ENCODE measurements at regions not wholly inside any gene's neighbourhood (a gene's known extent, or its start where the extent isn't known, plus 50 kb on each side); places are given as distances from the start of the nearest gene placed in this dataset.

GRCh38 chr14:97584528-97584927 is 787.3 kb downstream of the VRK1 start:
- no peaks in the 10 kb centered on the region for H4K20me1 ChIP-seq (replicated peaks; ENCODE audit: control insufficient read depth, extremely low read depth, insufficient read depth, low read length)
- no peaks in the 10 kb centered on the region for H3K36me3 ChIP-seq (ENCODE audit: control insufficient read depth in 2 of 2, extremely low read depth in 1 of 2, insufficient read depth in 2 of 2, low read length in 2 of 2)
- no peaks in the 10 kb centered on the region for H3K79me2 ChIP-seq (ENCODE audit: control insufficient read depth, insufficient read depth, low read length)
- DNase-seq (ENCODE audit: low read depth, low spot score) (no peak), FAIRE-seq (no peak)
- TF ChIP-seq POLR2A (IDR thresholded peaks at IDR 0.05; ENCODE audit: low read depth, low read length) (no peak), POLR2AphosphoS5 (IDR thresholded peaks at IDR 0.05; ENCODE audit: insufficient read depth, low read depth, low read length) (no peak), CTCF (IDR thresholded peaks at IDR 0.05; ENCODE audit: extremely low read depth in 1 of 2, insufficient read depth in 1 of 2, low read depth in 1 of 2, low read length in 2 of 2) (no peak), MAX (IDR thresholded peaks at IDR 0.05; ENCODE audit: insufficient read depth, insufficient read length) (no peak), JUN (IDR thresholded peaks at IDR 0.05; ENCODE audit: borderline replicate concordance, insufficient read depth, insufficient read length, low read depth) (no peak)
- intact Hi-C loops (cut with micrococcal nuclease) (no loop called here), dilution Hi-C loops (cut with MboI; ENCODE audit: extremely low pct_ligation_motif_present, low sequenced_read_pairs) (no loop called here)
- no peak overlapping the region for H2AFZ ChIP-seq (ENCODE audit: low read depth, low read length)
- BruUV-seq (replicated peaks) = no TSS peak
- no peaks in the 10 kb centered on the region for H3K4me1 ChIP-seq (ENCODE audit: control insufficient read depth, extremely low read depth, insufficient read depth, low read length)
- ChIA-PET CTCF (no interaction called here), POLR2A (no interaction called here)
- no peaks in the 10 kb centered on the region for H3K27me3 ChIP-seq (ENCODE audit: control insufficient read depth in 2 of 2, insufficient read depth in 2 of 2, low read length in 2 of 2)
- no peak overlapping the region for H3K4me3 ChIP-seq (replicated peaks in 1 of 3; ENCODE audit: insufficient read depth in 1 of 3, low read depth in 1 of 3, low read length in 3 of 3)
- H3K9me1 ChIP-seq (replicated peaks; ENCODE audit: control insufficient read depth, extremely low read depth, insufficient read depth, low read length) = no peaks in the 10 kb centered on the region
- peaks cover 2% of the 10 kb centered on the region for H3K9me3 ChIP-seq (replicated peaks; ENCODE audit: control insufficient read depth, insufficient read depth, low read length)
- no peak overlapping the region for H3K4me2 ChIP-seq (ENCODE audit: insufficient read depth, low read length)
- H3K27ac ChIP-seq (ENCODE audit: insufficient read depth, low read depth, low read length) = no peak overlapping the region
- H3K9ac ChIP-seq (replicated peaks; ENCODE audit: extremely low read depth, insufficient read depth, low read length) = no peak overlapping the region

GRCh38 chr14:97592341-97592980 is 795.3 kb downstream of the VRK1 start:
- no peaks in the 10 kb centered on the region for H4K20me1 ChIP-seq (replicated peaks; ENCODE audit: control insufficient read depth, extremely low read depth, insufficient read depth, low read length)
- H3K4me3 ChIP-seq (replicated peaks in 1 of 3; ENCODE audit: insufficient read depth in 1 of 3, low read depth in 1 of 3, low read length in 3 of 3) = no peak overlapping the region
- H3K9ac ChIP-seq (replicated peaks; ENCODE audit: extremely low read depth, insufficient read depth, low read length) = no peak overlapping the region
- FAIRE-seq (no peak), DNase-seq (ENCODE audit: low read depth, low spot score) (no peak)
- no peak for TF ChIP-seq EZH2 (IDR thresholded peaks at IDR 0.05; ENCODE audit: borderline replicate concordance, low read depth, low read length, severe bottlenecking)
- TF ChIP-seq POLR2AphosphoS5 (IDR thresholded peaks at IDR 0.05; ENCODE audit: insufficient read depth, low read depth, low read length) = no peak
- intact Hi-C loops (cut with micrococcal nuclease) = no loop called here
- no peaks in the 10 kb centered on the region for H3K9me1 ChIP-seq (replicated peaks; ENCODE audit: control insufficient read depth, extremely low read depth, insufficient read depth, low read length)
- no TSS peak for BruUV-seq (replicated peaks)
- H3K79me2 ChIP-seq (ENCODE audit: control insufficient read depth, insufficient read depth, low read length) = no peaks in the 10 kb centered on the region
- POLR2A ChIA-PET = no interaction called here
- dilution Hi-C loops (cut with MboI; ENCODE audit: extremely low pct_ligation_motif_present, low sequenced_read_pairs) = no loop called here
- no peak overlapping the region for H3K4me2 ChIP-seq (ENCODE audit: insufficient read depth, low read length)
- no peaks in the 10 kb centered on the region for H3K4me1 ChIP-seq (ENCODE audit: control insufficient read depth, extremely low read depth, insufficient read depth, low read length)
- H3K36me3 ChIP-seq (ENCODE audit: control insufficient read depth in 2 of 2, extremely low read depth in 1 of 2, insufficient read depth in 2 of 2, low read length in 2 of 2) = no peaks in the 10 kb centered on the region
- no peaks in the 10 kb centered on the region for H3K27me3 ChIP-seq (ENCODE audit: control insufficient read depth in 2 of 2, insufficient read depth in 2 of 2, low read length in 2 of 2)
- CTCF ChIA-PET = no interaction called here
- H3K9me3 ChIP-seq (replicated peaks; ENCODE audit: control insufficient read depth, insufficient read depth, low read length) = peaks cover 8% of the 10 kb centered on the region
- H2AFZ ChIP-seq (ENCODE audit: low read depth, low read length) = no peak overlapping the region
- H3K27ac ChIP-seq (ENCODE audit: insufficient read depth, low read depth, low read length) = no peak overlapping the region
